NCI-H1105 treated with DMSO at 0.1 percent for 48 hours (cell line): ENCODE measurements at regions not wholly inside any gene's neighbourhood (a gene's known extent, or its start where the extent isn't known, plus 50 kb on each side); places are given as distances from the start of the nearest gene placed in this dataset.

Experiments used
- DNase-seq: peaks from one replicate; lab custom pipeline; 2025; lab: John Stamatoyannopoulos, UW

DNA sequence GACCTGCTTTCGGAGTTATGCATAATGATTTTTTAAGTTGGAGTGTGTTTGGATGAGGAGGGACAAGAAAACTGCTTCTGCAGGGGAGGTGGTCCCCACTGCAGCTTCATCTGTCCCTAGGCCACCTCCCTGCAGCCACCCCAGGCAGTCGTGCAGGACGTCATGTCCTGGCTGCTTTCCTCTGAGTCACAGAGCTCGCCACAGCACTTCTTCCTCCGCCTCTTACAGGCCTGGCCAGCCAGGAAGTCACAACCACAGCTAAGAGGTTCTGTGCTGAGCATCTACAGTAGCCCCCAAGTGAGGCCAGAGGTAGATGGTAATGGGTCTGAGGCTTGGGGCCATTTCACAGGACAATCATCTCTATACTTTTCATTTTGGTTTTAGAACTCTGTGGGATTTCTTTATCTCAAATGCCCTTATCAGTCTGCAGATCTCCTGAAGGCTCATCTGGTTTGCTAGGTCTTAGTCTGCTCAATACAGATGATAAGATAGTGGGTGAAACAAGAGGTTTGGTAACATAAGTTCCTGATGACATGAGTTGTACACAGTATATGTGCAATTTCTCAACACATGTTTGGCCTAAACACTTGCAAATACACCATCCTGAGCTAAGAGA lies 106.4 kb downstream of the ARF6 start:
- no peak for DNase-seq

DNA sequence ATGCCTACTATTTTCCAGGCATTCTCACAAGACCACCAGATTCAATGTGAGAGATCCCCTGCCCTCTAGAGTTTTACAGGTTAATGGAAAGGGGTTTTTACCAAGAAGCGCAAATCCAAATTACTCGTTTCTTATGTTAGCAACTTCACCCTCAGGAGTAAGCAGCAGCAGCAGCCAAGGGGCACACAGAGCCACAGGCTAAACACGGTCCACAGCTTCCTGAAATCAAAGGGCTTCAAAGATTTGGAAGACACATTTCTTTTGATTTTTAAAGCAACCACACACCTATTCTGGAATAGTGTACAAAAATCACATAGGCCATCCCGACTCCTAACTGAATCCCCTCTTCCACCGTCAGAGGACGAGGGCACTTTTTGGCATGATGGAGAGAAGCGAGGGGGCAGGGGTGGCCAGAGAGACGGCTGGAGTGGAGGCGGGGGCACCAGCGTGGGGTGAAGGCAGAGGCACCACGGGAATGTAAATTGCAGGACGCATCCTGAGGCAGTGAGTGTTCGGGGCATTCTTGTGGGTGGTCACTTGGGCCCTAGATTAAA lies 107.0 kb downstream of the ARF6 start:
- no peak for DNase-seq

DNA sequence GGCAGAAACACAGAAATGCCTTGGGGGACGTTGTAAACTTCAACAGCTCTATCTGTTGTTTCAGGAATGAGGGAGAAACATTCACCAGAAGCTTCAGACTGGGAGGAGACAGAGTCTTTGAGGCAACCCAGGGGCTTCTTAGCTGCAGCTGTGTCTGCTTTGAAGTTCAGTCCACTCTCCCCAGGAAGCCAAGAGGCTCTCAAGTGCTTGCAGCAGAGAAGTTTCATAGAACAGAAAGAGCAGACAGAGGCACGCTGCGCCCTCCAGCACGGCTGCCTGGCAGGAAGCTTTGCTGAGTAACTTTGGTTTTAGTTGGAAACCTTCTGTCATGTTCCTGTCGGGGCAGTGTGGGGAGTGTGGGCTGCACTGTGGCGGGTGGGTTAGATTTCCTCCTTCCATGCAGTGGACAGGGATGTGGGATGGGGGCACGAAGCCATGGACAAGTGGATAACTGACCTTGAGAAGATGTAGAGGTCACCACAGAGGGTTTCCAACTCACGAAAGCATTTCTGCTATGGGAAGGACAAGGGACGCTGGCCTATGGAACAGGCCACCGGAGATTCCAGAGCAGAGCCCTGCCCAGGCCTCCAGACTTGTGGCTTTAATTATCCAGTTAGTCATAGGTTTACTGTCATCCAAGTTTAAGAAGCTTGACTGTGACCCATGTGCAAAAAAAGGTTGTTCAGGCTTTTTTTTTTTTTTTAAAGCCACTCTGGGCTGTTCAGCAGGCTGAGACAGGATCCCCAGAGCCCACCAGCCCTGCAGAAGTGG lies 107.7 kb downstream of the ARF6 start:
- no peak for DNase-seq

- no peak for DNase-seq
Measured at GRCh38 chr14:50001151-50001998, 108.5 kb downstream of the ARF6 start.

DNA sequence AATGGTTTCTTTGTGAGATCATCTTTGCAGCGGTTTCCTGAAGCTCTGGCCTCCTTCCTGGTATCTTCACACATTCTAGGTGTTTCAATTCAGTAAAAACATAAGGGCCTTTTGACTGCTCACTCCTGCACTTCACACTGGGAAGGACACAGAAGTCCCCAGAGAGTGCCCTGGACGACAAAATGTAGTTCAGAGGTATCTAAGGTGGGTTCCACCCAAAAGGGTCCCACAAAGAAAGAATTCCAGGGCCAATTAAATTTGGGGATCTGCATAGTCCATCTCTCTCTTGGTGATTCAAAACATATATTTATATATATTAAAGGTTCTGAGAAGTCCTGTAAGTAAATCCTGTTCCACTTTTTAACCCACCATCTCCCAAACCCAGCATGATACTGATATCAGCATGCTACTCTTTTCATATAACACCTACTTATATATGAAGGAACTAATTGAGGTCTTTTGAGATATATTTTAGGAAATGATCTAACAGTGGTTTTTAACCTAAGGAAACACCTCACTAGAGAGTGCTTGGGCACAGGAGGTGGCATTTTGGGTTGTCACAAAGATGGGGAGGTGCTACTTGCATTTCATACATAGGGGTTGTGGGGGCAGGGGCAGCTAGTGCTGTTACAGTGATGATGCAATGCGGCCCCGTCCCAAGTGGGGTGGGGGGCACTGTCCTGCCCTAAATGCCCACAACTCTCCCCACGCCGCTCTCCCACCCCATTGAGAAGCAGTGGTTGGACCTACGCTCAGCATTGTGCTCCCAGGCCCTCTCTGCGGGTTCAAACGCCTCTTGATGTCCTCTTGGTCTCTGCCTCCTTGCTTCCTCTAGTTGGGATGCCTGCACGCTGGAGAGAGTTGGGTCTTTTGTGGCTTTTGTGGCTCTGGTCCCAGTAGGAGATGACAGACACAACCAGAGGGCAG lies 109.4 kb downstream of the ARF6 start:
- DNase-seq = no peak

GRCh38 chr14:50002926-50003212 lies 110.0 kb downstream of the ARF6 start:
- DNase-seq = no peak

- peak; percentile 66 for DNase-seq
Measured at GRCh38 chr14:50003213-50004021, 110.5 kb downstream of the ARF6 start.

GRCh38 chr14:50006141-50006540 lies 110.2 kb downstream of the VCPKMT start:
- no peak for DNase-seq

GRCh38 chr14:50007123-50007903 lies 109.1 kb downstream of the VCPKMT start:
- no peak for DNase-seq

DNA sequence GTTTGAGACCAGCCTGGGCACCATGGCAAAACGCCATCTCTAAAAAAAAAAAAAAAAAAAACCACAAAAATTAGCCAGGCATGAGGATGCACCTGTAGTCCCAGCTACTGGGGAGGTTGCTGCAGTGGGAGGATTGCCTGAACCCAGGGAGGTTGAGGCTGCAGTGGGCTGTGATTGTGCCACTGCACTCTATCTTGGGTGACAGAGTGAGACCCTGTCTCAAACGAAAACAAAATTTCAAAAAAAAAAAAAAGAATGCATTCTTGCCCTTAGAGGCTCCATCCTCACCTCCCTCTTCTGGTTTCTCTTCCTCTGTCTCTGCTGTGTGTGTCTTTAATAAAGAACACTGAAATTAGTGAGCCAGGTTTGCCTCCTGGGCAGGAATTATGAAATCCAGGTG lies 107.8 kb downstream of the VCPKMT start:
- no peak for DNase-seq

GRCh38 chr14:50008974-50009373 lies 107.4 kb downstream of the VCPKMT start:
- no peak for DNase-seq

DNA sequence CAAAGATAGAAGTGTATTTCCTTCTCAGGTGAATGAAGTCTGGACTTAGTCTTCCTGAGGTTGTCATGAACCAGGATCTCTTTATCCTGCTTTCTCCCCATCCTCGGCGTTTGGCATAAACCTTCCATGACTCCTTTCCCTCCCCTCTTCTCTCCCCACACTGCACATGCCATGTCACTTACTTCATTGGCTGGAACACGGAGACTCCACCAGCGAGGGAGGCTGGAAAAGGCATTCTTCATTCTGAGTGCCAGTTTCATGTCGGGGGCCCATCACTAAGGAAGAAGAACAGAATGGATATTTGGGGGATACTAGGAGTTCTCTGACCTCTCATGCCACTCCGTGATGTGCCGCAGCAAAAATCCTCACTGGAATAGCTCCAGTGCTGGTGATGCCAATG lies 105.6 kb downstream of the VCPKMT start:
- no peak for DNase-seq

GRCh38 chr14:50011242-50011641 lies 105.1 kb downstream of the VCPKMT start:
- DNase-seq = no peak

GRCh38 chr14:50012644-50013043 lies 103.7 kb downstream of the VCPKMT start:
- DNase-seq = no peak

- DNase-seq = no peak
Measured at GRCh38 chr14:50013198-50013918, 103.0 kb downstream of the VCPKMT start.

GRCh38 chr14:50013934-50014333 lies 102.4 kb downstream of the VCPKMT start:
- DNase-seq = no peak

DNA sequence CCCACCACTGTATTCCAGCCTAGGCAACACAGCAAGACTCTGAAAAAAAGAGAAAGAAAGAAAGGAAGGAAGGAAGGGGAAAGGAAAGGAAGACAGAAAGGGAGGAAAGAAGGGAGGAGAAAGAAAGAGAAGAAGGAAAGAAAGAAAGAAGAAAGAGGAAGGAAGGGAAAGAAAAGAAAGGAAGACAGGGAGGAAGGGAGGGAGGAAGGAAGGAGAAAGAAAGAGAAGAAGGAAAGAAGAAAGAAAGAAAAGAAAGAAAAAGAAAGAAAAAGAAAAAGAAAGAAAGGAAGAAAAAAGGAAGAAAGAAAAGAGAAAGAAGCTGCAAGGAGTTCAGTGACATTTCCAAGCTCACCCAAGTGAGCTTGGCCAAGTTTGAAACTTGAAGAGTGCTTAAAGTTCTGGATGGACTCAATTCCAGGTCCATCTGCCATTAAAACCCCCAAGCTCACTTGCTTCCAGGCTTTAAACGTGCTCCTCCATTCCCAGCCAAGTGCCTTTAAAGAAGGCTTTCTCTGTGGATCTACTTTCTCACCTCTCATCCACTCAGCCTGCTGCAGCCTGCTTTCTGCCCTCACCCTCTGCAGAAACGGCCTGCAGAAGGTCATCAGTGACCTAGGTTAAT lies 101.5 kb downstream of the VCPKMT start:
- DNase-seq = no peak

- DNase-seq = no peak
Measured at GRCh38 chr14:50015716-50016115, 100.7 kb downstream of the VCPKMT start.
